A673 (cell line): ENCODE measurements at regions not wholly inside any gene's neighbourhood (a gene's known extent, or its start where the extent isn't known, plus 50 kb on each side); places are given as distances from the start of the nearest gene placed in this dataset.

ENCODE experiments used
- BruUV-seq: library from RNA; stranded (reverse); fragments of 400-500 nt; replicated peaks from 2 replicates; lab custom pipeline; 2021; lab: Mats Ljungman, UMichigan
- CTCF ChIA-PET: fragments of 300-600 bp; sonication (Branson Sonifier 250); formaldehyde crosslinking; loops from one replicate; lab custom pipeline; 2022; ENCODE audit warnings: antibody characterized with exemption; lab: Charles Lee
- POLR2A ChIA-PET: fragments of 300-600 bp; sonication (Branson Sonifier 250); formaldehyde crosslinking; loops from one replicate; lab custom pipeline; 2022; ENCODE audit warnings: antibody characterized with exemption; ENCODE audit not compliant: low non-redundant PET; lab: Charles Lee
- DNase-seq: peaks from one replicate; pipeline ENCODE4 v3.0.0-alpha.2; 2015; ENCODE audit warnings: low spot score
- H3K27ac ChIP-seq: fragments of 200-600 bp; sonication (generic); 2 replicates; pipeline ENCODE4 v1.5.1; 2016; ENCODE audit warnings: mixed run types, low read depth, mild to moderate bottlenecking, mixed read lengths, antibody characterized with exemption, low read length; ENCODE audit not compliant: poor library complexity, severe bottlenecking
- H3K27me3 ChIP-seq: fragments of 200-600 bp; sonication (generic); replicated peaks from 2 replicates; pipeline ENCODE4 v1.6.1; 2017; ENCODE audit warnings: mixed run types, low read depth, mild to moderate bottlenecking, mixed read lengths, antibody characterized with exemption, low read length; ENCODE audit not compliant: insufficient read depth, poor library complexity
- H3K36me3 ChIP-seq: fragments of 200-600 bp; sonication (generic); 2 replicates; pipeline ENCODE4 v1.6.1; 2016; ENCODE audit warnings: mixed run types, mild to moderate bottlenecking, mixed read lengths, antibody characterized with exemption, low read length; ENCODE audit not compliant: insufficient read depth, poor library complexity, severe bottlenecking
- H3K4me1 ChIP-seq: fragments of 200-600 bp; sonication (generic); 2 replicates; pipeline ENCODE4 v1.6.1; 2017; ENCODE audit warnings: mixed run types, mild to moderate bottlenecking, mixed read lengths, antibody characterized with exemption, low read length; ENCODE audit not compliant: insufficient read depth, poor library complexity, severe bottlenecking
- H3K4me3 ChIP-seq: fragments of 200-600 bp; sonication (generic); 2 replicates; pipeline ENCODE4 v1.5.1; 2016; ENCODE audit warnings: low read depth, mixed run types, mild to moderate bottlenecking, mixed read lengths, low read length; ENCODE audit not compliant: poor library complexity, severe bottlenecking
- H3K9me3 ChIP-seq: fragments of 200-600 bp; sonication (generic); 2 replicates; pipeline ENCODE4 v1.6.1; 2016; ENCODE audit warnings: mixed run types, low read depth, mild to moderate bottlenecking, mixed read lengths, antibody characterized with exemption, low read length; ENCODE audit not compliant: poor library complexity, severe bottlenecking
- CTCF ChIP-seq: fragments of 300-800, 200-600 bp; sonication (generic); conservative IDR thresholded peaks from 2 replicates; pipeline ENCODE4 v1.5.1; 2017; ENCODE audit warnings: low read depth, mild to moderate bottlenecking, antibody characterized with exemption, low read length, moderate library complexity, mixed read lengths
- EZH2 ChIP-seq: fragments of 200-600 bp; sonication (generic); IDR thresholded peaks from 2 replicates; pipeline ENCODE4 v1.6.1; 2017; ENCODE audit warnings: borderline replicate concordance, low read depth, mild to moderate bottlenecking, mixed read lengths, antibody characterized with exemption, low read length; ENCODE audit not compliant: poor library complexity, severe bottlenecking
- intact Hi-C: fragments of 100-400 bp; cut with micrococcal nuclease; formaldehyde crosslinking; loops from one replicate; pipeline ENCODE4 v1.10.0; 2022; ENCODE audit not compliant: unreplicated experiment

DNA sequence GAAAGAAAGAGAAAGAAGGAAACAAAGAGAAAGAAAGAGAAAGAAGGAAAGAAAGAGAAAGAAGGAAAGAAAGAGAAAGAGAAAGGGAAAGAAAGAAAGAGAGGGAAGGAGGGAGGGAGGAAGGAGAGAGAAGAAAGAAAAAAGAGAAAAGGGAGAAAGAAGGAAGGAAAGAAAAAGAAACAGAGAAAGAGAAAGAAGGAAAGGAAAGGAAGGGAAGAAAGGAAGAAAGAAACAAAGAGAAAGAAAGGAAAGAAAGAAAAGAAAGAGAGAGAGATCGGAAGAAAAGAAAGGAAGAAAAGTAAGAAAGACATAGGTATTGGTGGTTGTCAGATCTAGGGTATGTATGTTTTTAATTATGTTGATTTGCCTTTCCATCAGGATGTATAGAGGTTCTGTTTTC lies 342.3 kb downstream of the FOXG1 start:
- Histone ChIP-seq H3K36me3 (no peaks in the 10 kb centered on the region), H3K27ac (no peak overlapping the region), H3K9me3 (no peaks in the 10 kb centered on the region), H3K27me3 (no peaks in the 10 kb centered on the region), H3K4me1 (no peaks in the 10 kb centered on the region), H3K4me3 (no peak overlapping the region)
- ChIA-PET CTCF (no interaction called here), POLR2A (no interaction called here)
- BruUV-seq: no TSS peak
- no peak for DNase-seq
- TF ChIP-seq EZH2 (no peak), CTCF (no peak)
- intact Hi-C loops: no loop called here

DNA sequence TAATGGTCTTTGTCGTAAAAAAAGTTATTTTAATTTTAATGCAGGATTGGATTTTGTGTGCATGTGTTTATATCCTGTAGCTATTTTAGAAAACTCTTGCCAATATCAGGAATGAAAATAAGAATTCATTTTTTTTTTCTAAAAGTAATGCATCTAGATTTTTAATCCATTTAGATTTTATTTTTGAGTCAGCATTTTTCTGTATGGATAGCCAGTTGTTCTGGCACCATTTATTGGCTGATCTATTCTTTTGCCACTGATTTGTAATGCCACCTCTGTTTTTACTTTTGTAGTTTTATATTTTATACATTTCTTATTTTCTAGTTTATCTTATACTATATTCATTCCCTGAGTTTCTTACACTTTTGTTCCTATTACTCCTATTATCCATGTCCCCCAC lies 343.0 kb downstream of the FOXG1 start:
- intact Hi-C loops: no loop called here
- BruUV-seq: no TSS peak
- DNase-seq: no peak
- H3K4me1 ChIP-seq: no peaks in the 10 kb centered on the region
- H3K36me3 ChIP-seq: no peaks in the 10 kb centered on the region
- no peak for TF ChIP-seq CTCF
- no peak for TF ChIP-seq EZH2
- H3K27ac ChIP-seq: no peak overlapping the region
- ChIA-PET CTCF (no interaction called here), POLR2A (no interaction called here)
- no peaks in the 10 kb centered on the region for H3K27me3 ChIP-seq
- H3K4me3 ChIP-seq: no peak overlapping the region
- H3K9me3 ChIP-seq: no peaks in the 10 kb centered on the region

DNA sequence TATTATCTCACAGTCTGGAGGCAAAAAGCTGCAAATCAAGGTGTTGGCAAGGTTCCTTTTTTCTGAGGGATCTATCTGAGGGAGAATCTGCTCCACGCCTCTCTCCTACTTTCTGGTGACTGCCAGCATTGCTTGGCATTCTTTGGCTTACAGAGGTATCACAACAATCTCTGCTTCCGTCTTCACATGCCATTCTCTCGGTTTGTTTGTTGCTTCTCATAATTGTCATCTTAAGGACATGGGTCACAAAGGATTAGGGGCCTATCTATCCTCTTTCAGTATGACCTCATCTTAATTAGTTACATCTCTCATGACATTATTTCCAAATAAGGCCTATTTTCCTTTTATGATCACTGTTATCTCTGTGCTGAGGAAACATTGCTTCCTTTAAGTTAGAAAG lies 345.0 kb downstream of the FOXG1 start:
- no TSS peak for BruUV-seq
- Histone ChIP-seq H3K27ac (no peak overlapping the region), H3K4me3 (no peak overlapping the region), H3K36me3 (no peaks in the 10 kb centered on the region), H3K9me3 (no peaks in the 10 kb centered on the region), H3K4me1 (no peaks in the 10 kb centered on the region), H3K27me3 (no peaks in the 10 kb centered on the region)
- CTCF ChIA-PET: no interaction called here
- intact Hi-C loops: no loop called here
- POLR2A ChIA-PET: no interaction called here
- no peak for DNase-seq
- TF ChIP-seq CTCF (no peak), EZH2 (no peak)

DNA sequence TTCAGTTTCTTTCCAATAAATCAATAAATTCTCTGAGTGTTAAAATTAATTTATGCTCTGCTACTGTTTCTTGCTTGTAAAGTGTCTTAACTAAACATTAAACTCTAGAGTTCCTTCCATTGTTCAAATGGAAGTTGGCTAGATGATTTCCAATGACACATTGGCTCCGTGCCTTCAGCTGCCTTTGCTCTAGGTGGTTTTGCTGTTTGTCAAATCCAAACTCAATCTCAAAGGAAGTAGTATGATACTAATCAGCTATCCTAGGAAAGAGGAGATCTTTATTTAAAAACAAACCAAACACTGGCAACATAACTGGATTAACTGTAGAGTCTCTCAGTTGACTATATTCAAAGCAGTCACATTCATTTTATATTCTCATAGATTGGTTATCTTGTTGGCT lies 356.4 kb downstream of the FOXG1 start:
- no TSS peak for BruUV-seq
- Histone ChIP-seq H3K27me3 (no peaks in the 10 kb centered on the region), H3K4me1 (no peaks in the 10 kb centered on the region), H3K27ac (no peak overlapping the region), H3K9me3 (no peaks in the 10 kb centered on the region), H3K36me3 (no peaks in the 10 kb centered on the region), H3K4me3 (no peak overlapping the region)
- POLR2A ChIA-PET: no interaction called here
- TF ChIP-seq CTCF (no peak), EZH2 (no peak)
- intact Hi-C loops: no loop called here
- CTCF ChIA-PET: no interaction called here
- no peak for DNase-seq
